ENCODE measurements at regions not wholly inside any gene's neighbourhood (a gene's known extent, or its start where the extent isn't known, plus 50 kb on each side); places are given as distances from the start of the nearest gene placed in this dataset.
"Not testable (repeated sequence)": the region's sequence is repeated elsewhere in the genome, so short reads cannot be mapped to it uniquely, and the experiment has no call there.

GRCh38 chr5:25162616-25163015, 517.8 kb upstream of the CDH10 start:
- not testable (repeated sequence) for TF ChIP-seq EZH2 (IDR thresholded peaks at IDR 0.05; ENCODE audit: low read depth, low read length, severe bottlenecking); SP1 (IDR thresholded peaks at IDR 0.05; ENCODE audit: low read depth, low read length); TAF1 (IDR thresholded peaks at IDR 0.05; ENCODE audit: low read depth, low read length); CREB1 (IDR thresholded peaks at IDR 0.05); CEBPB (IDR thresholded peaks at IDR 0.05; ENCODE audit: low read depth, low read length)
- TF ChIP-seq, protein P1, sequence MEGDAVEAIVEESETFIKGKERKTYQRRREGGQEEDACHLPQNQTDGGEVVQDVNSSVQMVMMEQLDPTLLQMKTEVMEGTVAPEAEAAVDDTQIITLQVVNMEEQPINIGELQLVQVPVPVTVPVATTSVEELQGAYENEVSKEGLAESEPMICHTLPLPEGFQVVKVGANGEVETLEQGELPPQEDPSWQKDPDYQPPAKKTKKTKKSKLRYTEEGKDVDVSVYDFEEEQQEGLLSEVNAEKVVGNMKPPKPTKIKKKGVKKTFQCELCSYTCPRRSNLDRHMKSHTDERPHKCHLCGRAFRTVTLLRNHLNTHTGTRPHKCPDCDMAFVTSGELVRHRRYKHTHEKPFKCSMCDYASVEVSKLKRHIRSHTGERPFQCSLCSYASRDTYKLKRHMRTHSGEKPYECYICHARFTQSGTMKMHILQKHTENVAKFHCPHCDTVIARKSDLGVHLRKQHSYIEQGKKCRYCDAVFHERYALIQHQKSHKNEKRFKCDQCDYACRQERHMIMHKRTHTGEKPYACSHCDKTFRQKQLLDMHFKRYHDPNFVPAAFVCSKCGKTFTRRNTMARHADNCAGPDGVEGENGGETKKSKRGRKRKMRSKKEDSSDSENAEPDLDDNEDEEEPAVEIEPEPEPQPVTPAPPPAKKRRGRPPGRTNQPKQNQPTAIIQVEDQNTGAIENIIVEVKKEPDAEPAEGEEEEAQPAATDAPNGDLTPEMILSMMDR (IDR thresholded peaks at IDR 0.05; ENCODE audit: control extremely low read depth in 1 of 3, insufficient read depth in 1 of 3, low read depth in 1 of 3, low read length in 3 of 3): not testable (repeated sequence)

Data from H1 (cell line).